ENCODE measurements at regions not wholly inside any gene's neighbourhood (a gene's known extent, or its start where the extent isn't known, plus 50 kb on each side); places are given as distances from the start of the nearest gene placed in this dataset.

DNA sequence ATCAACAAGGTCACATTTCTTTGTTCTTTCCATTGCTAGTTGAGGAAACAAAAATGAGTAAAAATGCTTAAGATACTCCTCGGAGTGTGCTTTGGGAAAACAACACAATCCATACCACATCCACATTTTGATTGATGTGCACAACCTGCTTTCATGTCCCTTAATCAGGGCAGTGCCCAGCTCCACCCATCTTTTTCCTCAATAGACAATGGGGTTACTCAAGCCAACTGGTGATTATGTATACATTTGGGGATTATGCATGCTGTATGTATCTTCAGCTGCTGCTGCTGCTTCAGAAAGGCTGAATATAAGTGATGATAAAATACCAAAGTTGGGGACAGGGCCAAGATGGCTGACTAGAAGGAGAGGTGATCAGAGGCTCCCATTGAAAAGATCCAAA lies 155.2 kb upstream of the VGLL2 start:
- POLR2A ChIA-PET: no interaction called here
- TF ChIP-seq CTCF (IDR thresholded peaks at IDR 0.05; ENCODE audit: control extremely low read depth, extremely low read depth, low read depth, missing control alignments): no peak
- no peak for DNase-seq (ENCODE audit: extremely low spot score)
- CTCF ChIA-PET: no interaction called here

DNA sequence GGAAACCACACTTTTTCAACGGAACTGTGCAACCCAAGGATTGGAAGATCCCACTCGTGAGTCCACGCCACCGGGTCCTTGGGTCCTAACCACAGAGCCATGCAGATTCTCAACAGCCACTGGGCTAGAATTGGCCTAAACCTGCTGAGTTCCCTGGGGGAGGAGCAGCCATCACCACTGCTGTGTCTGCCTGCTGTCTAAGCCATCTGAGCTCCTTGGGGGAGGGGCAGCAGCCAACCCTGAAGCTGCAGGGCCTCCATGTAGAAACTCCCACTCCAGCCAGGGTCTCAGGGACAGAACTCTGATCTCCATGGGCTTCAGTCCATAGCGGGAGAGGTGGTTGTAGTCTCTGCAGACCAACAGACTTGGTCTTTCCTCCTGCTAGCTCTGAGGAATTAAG lies 154.6 kb upstream of the VGLL2 start:
- ChIA-PET CTCF (no interaction called here), POLR2A (no interaction called here)
- DNase-seq (ENCODE audit: extremely low spot score): no peak
- TF ChIP-seq CTCF (IDR thresholded peaks at IDR 0.05; ENCODE audit: control extremely low read depth, extremely low read depth, low read depth, missing control alignments): no peak

GRCh38 chr6:117117652-117118051 lies 147.7 kb upstream of the VGLL2 start:
- no peak for TF ChIP-seq CTCF (IDR thresholded peaks at IDR 0.05; ENCODE audit: control extremely low read depth, extremely low read depth, low read depth, missing control alignments)
- no peak for DNase-seq (ENCODE audit: extremely low spot score)
- CTCF ChIA-PET: no interaction called here
- POLR2A ChIA-PET: no interaction called here

DNA sequence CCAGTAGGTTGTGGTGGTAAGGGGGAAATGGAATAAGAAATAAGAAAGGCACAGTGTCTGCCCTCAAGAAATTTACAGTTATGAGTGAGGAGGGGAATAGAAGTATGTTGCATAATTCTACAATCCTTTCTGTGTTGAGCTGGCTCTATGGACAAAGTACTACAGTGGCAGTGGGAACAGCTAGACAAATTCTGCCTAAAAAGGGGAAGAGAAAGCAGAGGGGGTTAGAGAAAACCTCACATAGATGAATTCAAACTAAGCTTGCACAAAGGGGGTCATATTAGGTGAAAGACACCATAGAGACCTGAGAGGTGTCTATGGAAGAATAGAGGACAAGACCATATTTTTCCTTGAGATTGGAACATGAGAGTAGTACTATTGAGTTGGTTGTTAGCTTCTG lies 146.9 kb upstream of the VGLL2 start:
- POLR2A ChIA-PET: no interaction called here
- no peak for TF ChIP-seq CTCF (IDR thresholded peaks at IDR 0.05; ENCODE audit: control extremely low read depth, extremely low read depth, low read depth, missing control alignments)
- CTCF ChIA-PET: no interaction called here
- DNase-seq (ENCODE audit: extremely low spot score): no peak

- CTCF ChIA-PET: no interaction called here
- no peak for DNase-seq (ENCODE audit: extremely low spot score)
- POLR2A ChIA-PET: no interaction called here
Measured at GRCh38 chr6:117126213-117126612, 139.1 kb upstream of the VGLL2 start.

GRCh38 chr6:117128052-117128451 lies 137.3 kb upstream of the VGLL2 start:
- DNase-seq (ENCODE audit: extremely low spot score): no peak
- ChIA-PET POLR2A (no interaction called here), CTCF (interaction anchor here (1.0 kb wide), 2 partner anchors 8 to 11 kb away, joined by 3 read pairs; no protein-coding TSS in a partner anchor)
- no peak for TF ChIP-seq CTCF (IDR thresholded peaks at IDR 0.05; ENCODE audit: control extremely low read depth, extremely low read depth, low read depth, missing control alignments)

More at GRCh38 chr6:117126213-117126612, 139.1 kb upstream of the VGLL2 start:
- TF ChIP-seq CTCF (IDR thresholded peaks at IDR 0.05; ENCODE audit: control extremely low read depth, extremely low read depth, low read depth, missing control alignments): no peak

DNA sequence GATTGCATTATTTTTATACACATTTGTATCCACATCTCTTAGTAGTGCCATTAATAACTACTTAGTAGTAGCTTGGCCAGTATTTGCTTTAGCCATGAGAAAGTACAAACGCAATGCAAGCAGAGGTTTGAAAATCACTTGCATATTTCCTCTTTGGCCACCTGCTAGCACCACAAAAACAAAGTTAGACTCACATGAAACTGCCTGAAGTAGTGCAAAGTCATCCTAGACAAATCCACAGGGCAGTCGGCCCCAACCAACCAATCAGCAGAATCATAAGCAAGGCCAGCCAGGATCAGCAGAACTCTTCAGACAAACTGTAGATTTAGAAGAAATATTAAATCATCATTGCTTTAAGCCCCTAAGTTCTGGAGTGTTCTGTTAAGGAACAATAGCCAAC lies 135.2 kb upstream of the VGLL2 start:
- no peak for TF ChIP-seq CTCF (IDR thresholded peaks at IDR 0.05; ENCODE audit: control extremely low read depth, extremely low read depth, low read depth, missing control alignments)
- ChIA-PET POLR2A (no interaction called here), CTCF (no interaction called here)
- DNase-seq (ENCODE audit: extremely low spot score): no peak

All from GM10248 (cell line).